IMR-90 (cell line): ENCODE measurements at regions not wholly inside any gene's neighbourhood (a gene's known extent, or its start where the extent isn't known, plus 50 kb on each side); places are given as distances from the start of the nearest gene placed in this dataset.

ENCODE experiments used
- FOS ChIP-seq: fragments of 150-350 bp; IDR thresholded peaks from 2 replicates; pipeline ENCODE4 v1.6.1; 2016; ENCODE audit warnings: low read depth, low read length
- MAZ ChIP-seq: IDR thresholded peaks from 2 replicates; pipeline ENCODE4 v1.6.1; 2012; ENCODE audit warnings: low read depth, mild to moderate bottlenecking, low read length, improper control_type of control experiment, moderate library complexity, borderline replicate concordance
- NFE2L2 ChIP-seq: fragments of 150-350 bp; IDR thresholded peaks from 2 replicates; pipeline ENCODE4 v1.6.1; 2016; ENCODE audit warnings: low read depth, mild to moderate bottlenecking, low read length
- POLR2A ChIP-seq: IDR thresholded peaks from 2 replicates; pipeline ENCODE4 v1.6.1; 2012; ENCODE audit warnings: mild to moderate bottlenecking, low read depth, low read length
- SMC3 ChIP-seq: fragments of 150-350 bp; IDR thresholded peaks from 2 replicates; pipeline ENCODE4 v1.6.1; 2016; ENCODE audit warnings: low read depth, mild to moderate bottlenecking, antibody characterized with exemption, low read length, moderate library complexity
- TF ChIP-seq, protein P1 (sequence below): conservative IDR thresholded peaks from 2 replicates; pipeline ENCODE4 v1.5.1; 2012; ENCODE audit warnings: mild to moderate bottlenecking, low read depth, low read length, improper control_type of control experiment

DNA sequence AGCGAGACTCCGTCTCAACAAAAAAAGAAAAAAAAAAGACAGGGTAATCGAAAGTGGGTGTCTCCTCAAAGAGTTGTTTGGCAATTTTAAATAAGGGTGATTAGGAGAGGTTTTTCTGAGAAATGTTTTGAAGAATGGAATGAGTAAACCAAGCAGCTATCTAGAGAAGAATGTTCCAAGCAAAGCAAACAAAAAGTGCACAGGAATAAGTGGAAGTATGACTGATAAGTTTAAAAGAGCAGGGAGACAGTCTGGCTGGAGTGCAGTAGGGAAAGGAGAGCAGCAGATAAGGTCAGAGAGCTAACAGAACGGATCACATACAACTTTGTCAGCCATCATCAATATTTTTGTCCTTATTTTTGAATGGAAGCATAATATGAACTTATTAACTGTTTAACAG, 853.5 kb downstream of the TUSC7 start:
- no peak for TF ChIP-seq FOS
- TF ChIP-seq, protein P1, sequence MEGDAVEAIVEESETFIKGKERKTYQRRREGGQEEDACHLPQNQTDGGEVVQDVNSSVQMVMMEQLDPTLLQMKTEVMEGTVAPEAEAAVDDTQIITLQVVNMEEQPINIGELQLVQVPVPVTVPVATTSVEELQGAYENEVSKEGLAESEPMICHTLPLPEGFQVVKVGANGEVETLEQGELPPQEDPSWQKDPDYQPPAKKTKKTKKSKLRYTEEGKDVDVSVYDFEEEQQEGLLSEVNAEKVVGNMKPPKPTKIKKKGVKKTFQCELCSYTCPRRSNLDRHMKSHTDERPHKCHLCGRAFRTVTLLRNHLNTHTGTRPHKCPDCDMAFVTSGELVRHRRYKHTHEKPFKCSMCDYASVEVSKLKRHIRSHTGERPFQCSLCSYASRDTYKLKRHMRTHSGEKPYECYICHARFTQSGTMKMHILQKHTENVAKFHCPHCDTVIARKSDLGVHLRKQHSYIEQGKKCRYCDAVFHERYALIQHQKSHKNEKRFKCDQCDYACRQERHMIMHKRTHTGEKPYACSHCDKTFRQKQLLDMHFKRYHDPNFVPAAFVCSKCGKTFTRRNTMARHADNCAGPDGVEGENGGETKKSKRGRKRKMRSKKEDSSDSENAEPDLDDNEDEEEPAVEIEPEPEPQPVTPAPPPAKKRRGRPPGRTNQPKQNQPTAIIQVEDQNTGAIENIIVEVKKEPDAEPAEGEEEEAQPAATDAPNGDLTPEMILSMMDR = no peak
- TF ChIP-seq MAZ = no peak
- TF ChIP-seq NFE2L2 = no peak
- TF ChIP-seq SMC3 = no peak
- TF ChIP-seq POLR2A = no peak
